Lower leg skin (tissue), 4 donors: ENCODE measurements at regions not wholly inside any gene's neighbourhood (a gene's known extent, or its start where the extent isn't known, plus 50 kb on each side); places are given as distances from the start of the nearest gene placed in this dataset.

Experiments
- DNase-seq, 2 donors: peaks; one replicate each; pipeline ENCODE4 v3.0.0-alpha.2; 2019; ENCODE audit warnings: low spot score in 2 of 2
- H3K4me3 ChIP-seq: fragments of 200-600 bp; sonication (generic); 2 replicates; pipeline ENCODE4 v1.5.1; 2017; ENCODE audit warnings: mild to moderate bottlenecking, low read depth; ENCODE audit not compliant: poor library complexity, severe bottlenecking
- CTCF ChIP-seq, 3 donors: fragments of 450-650 bp; IDR thresholded peaks; one replicate each; pipeline ENCODE4 v1.5.1; 2016; ENCODE audit warnings: antibody characterized with exemption in 3 of 3, mild to moderate bottlenecking in 3 of 3, moderate library complexity in 2 of 3
- POLR2A ChIP-seq, 2 donors: fragments of 450-650 bp; IDR thresholded peaks; one replicate each; pipeline ENCODE4 v1.6.1; 2016 to 2017; ENCODE audit warnings: antibody characterized with exemption in 2 of 2, mild to moderate bottlenecking in 1 of 2, moderate library complexity in 1 of 2
- WGBS, 2 donors: methylation state at CpG; one replicate each; pipeline ENCODE4 v1.1.5; 2018; 5-methylcytosine and 5-hydroxymethylcytosine counted together
- intact Hi-C: fragments of 100-400 bp; cut with DNase I; formaldehyde crosslinking; loops from one replicate; pipeline ENCODE4 v1.15.0; 2023; ENCODE audit warnings: low total_unique reads

DNA sequence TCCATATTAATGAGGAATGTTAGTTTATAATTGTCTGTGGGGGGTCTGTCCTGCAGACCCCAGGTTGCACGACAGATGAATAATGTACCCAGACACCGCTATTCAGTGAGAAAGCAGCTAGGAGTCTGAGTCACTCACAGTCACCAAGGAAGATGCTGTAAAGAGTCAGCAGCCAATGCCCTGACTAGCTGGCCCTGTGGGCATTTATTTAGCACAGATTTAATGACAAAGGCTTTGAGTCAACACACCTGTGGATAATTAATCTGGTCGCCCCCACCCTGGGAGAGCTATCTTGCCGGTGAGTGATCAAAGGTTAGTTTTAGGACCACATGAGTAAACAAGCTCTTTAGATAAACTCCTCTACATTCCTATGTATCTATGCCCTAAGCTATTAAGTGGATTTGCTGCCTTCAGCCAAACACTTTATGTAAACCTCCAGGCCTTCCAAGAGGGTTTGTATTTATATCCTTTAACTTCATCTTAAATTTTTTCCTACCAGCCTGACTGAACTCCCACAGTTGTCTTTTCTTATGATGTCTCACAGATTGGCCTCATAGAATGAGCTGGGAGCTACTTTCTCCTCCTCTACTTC is 180.0 kb upstream of the ADCY1 start:
- no peak for TF ChIP-seq CTCF (IDR thresholded peaks at IDR 0.05)
- no peak for TF ChIP-seq POLR2A (IDR thresholded peaks at IDR 0.05)
- 76 to 90% methylated on average over 4 of the region's 4 CpGs for WGBS, 2 donors
- no peak for DNase-seq

GRCh38 chr7:45399069-45399468 is 175.1 kb upstream of the ADCY1 start:
- H3K4me3 ChIP-seq: no peak overlapping the region
- no peak for TF ChIP-seq CTCF (IDR thresholded peaks at IDR 0.05)
- intact Hi-C loops: no loop called here
- no peak for DNase-seq
- WGBS, 2 donors: 91 to 96% methylated on average over 15 of the region's 15 CpGs

More for the DNA sequence above, 180.0 kb upstream of the ADCY1 start:
- H3K4me3 ChIP-seq: no peak overlapping the region
- intact Hi-C loops: no loop called here

- H3K4me3 ChIP-seq: no peak overlapping the region
- TF ChIP-seq CTCF (IDR thresholded peaks at IDR 0.05) (no peak), POLR2A (IDR thresholded peaks at IDR 0.05) (no peak)
- intact Hi-C loops: no loop called here
- no peak for DNase-seq
- WGBS, 2 donors: 93 to 94% methylated on average over 7 of the region's 7 CpGs
Measured at GRCh38 chr7:45400680-45401079, 173.5 kb upstream of the ADCY1 start.

DNA sequence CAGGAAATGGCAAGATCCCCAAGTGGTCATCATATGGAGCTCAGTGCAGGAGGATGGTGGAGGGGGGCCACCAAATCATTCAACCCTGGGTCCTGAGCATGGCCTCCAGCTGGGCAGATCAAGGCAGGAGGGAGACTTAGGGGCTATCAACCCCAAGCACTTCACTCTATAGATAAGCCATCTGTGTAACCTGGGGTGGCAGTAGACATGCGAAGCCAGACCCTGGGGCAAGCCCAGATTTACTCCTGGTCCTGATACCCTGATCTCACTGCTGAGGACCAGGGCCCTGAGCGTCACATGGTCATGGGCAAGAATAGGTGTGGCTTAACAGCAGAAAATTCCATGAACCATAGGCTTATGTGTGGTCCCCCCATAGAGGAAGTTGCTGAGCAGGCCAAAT is 173.0 kb upstream of the ADCY1 start:
- intact Hi-C loops: no loop called here
- WGBS, 2 donors: 88 to 92% methylated on average over 2 of the region's 2 CpGs
- H3K4me3 ChIP-seq: no peak overlapping the region
- no peak for DNase-seq
- TF ChIP-seq POLR2A (IDR thresholded peaks at IDR 0.05) (no peak), CTCF (IDR thresholded peaks at IDR 0.05) (no peak)

DNA sequence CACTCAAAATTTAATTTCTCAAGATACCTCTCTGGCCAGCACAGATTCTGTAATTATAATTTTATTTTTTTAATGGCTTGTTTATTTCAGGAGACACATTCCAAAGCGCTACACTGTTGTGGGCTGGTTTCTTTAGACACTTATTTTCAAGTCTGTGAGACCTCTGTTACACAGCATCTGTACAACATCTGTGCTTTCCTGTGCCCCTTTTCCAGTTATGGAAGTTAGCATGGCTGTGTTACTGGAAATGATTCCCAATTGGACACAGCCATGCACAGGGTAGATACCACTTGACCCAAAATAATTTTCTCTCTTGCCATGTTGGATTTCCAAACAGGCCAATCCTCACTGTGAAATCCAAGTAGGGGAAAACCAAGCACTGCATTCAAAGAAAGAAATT is 172.3 kb upstream of the ADCY1 start:
- intact Hi-C loops: no loop called here
- DNase-seq: no peak
- TF ChIP-seq CTCF (IDR thresholded peaks at IDR 0.05) (no peak), POLR2A (IDR thresholded peaks at IDR 0.05) (no peak)
- H3K4me3 ChIP-seq: no peak overlapping the region
- WGBS, 2 donors: 56 to 83% methylated on average over 1 of the region's 1 CpG
